SU-DHL-6 (cell line): ENCODE measurements at regions not wholly inside any gene's neighbourhood (a gene's known extent, or its start where the extent isn't known, plus 50 kb on each side); places are given as distances from the start of the nearest gene placed in this dataset.

Source experiments
- EZH2phosphoT487 ChIP-seq: fragments of 200-600 bp; sonication (generic), shearing (Covaris generic); conservative IDR thresholded peaks from 2 replicates; pipeline ENCODE4 v1.6.1; 2018; ENCODE audit warnings: mild to moderate bottlenecking, antibody characterized with exemption, low read length, moderate library complexity, mixed read lengths
- TF ChIP-seq, protein P1 (sequence below): fragments of 200-600 bp; sonication (generic); IDR thresholded peaks from one replicate; pipeline ENCODE4 v1.5.1; 2017; ENCODE audit warnings: antibody characterized with exemption, mild to moderate bottlenecking, low read length, moderate library complexity; ENCODE audit not compliant: insufficient read depth, poor library complexity, severe bottlenecking

DNA sequence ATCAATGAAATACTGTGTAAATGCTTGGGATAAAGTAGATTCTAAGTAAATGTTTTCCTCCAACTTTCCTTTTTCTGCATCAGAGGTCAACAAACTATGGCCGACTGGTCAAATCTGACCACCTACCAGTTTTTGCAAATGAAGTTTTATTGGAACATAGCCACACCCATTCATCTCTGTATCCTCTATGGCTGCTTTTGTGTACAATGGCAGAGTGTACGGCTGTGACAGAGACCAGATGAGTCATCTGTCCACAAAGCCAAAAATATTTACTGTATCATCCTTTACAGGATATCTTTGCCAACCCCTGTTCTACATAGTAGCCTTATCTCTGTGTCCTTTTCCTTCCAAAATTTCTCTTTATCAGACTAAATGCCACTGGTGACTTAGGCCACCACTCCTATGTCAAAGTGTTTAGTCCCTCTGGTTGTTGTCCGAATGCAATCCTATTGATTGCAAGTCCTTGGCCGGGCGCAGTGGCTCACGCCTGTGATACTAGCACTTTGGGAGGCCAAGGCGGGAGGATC is 218.4 kb upstream of the KLF4 start:
- TF ChIP-seq, protein P1, sequence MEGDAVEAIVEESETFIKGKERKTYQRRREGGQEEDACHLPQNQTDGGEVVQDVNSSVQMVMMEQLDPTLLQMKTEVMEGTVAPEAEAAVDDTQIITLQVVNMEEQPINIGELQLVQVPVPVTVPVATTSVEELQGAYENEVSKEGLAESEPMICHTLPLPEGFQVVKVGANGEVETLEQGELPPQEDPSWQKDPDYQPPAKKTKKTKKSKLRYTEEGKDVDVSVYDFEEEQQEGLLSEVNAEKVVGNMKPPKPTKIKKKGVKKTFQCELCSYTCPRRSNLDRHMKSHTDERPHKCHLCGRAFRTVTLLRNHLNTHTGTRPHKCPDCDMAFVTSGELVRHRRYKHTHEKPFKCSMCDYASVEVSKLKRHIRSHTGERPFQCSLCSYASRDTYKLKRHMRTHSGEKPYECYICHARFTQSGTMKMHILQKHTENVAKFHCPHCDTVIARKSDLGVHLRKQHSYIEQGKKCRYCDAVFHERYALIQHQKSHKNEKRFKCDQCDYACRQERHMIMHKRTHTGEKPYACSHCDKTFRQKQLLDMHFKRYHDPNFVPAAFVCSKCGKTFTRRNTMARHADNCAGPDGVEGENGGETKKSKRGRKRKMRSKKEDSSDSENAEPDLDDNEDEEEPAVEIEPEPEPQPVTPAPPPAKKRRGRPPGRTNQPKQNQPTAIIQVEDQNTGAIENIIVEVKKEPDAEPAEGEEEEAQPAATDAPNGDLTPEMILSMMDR = no peak
- TF ChIP-seq EZH2phosphoT487 = no peak
